ENCODE measurements at regions not wholly inside any gene's neighbourhood (a gene's known extent, or its start where the extent isn't known, plus 50 kb on each side); places are given as distances from the start of the nearest gene placed in this dataset.

GRCh38 chr5:89191374-89191773 lies 308.4 kb upstream of the MEF2C start:
- H3K79me2 ChIP-seq (replicated peaks; ENCODE audit: insufficient read depth, low read length), result no peaks in the 10 kb centered on the region
- no peaks in the 10 kb centered on the region for H3K9me2 ChIP-seq (ENCODE audit: insufficient read depth, low read length)
- H3K36me3 ChIP-seq (ENCODE audit: insufficient read depth, low read length), result no peaks in the 10 kb centered on the region
- no peak overlapping the region for H3K27ac ChIP-seq (ENCODE audit: low read length)
- no peak overlapping the region for H2AFZ ChIP-seq (ENCODE audit: low read depth, low read length)
- no peaks in the 10 kb centered on the region for H4K20me1 ChIP-seq (ENCODE audit: insufficient read depth)
- H3K9me3 ChIP-seq (ENCODE audit: low read length), result no peaks in the 10 kb centered on the region
- no peaks in the 10 kb centered on the region for H3F3A ChIP-seq (ENCODE audit: insufficient read depth, low read length, poor library complexity, severe bottlenecking)
- TF ChIP-seq EP300 (conservative IDR thresholded peaks at IDR 0.05; ENCODE audit: poor library complexity, severe bottlenecking) (no peak), POLR2AphosphoS5 (IDR thresholded peaks at IDR 0.05) (no peak), EZH2 (IDR thresholded peaks at IDR 0.05; ENCODE audit: borderline replicate concordance, insufficient read depth, low read length, poor library complexity, severe bottlenecking) (no peak), CTCF (IDR thresholded peaks at IDR 0.05; ENCODE audit: poor library complexity, severe bottlenecking) (no peak), SMC3 (conservative IDR thresholded peaks at IDR 0.05; ENCODE audit: poor library complexity) (no peak), REST (IDR thresholded peaks at IDR 0.05; ENCODE audit: borderline replicate concordance) (no peak), RAD21 (conservative IDR thresholded peaks at IDR 0.05) (no peak), MXI1 (conservative IDR thresholded peaks at IDR 0.05; ENCODE audit: poor library complexity, severe bottlenecking) (no peak), TAF1 (IDR thresholded peaks at IDR 0.05; ENCODE audit: low read depth) (no peak)
- no peak overlapping the region for H3K4me2 ChIP-seq (ENCODE audit: low read length)
- H3K4me3 ChIP-seq (ENCODE audit: low read length), result no peak overlapping the region
- H3K27me3 ChIP-seq (ENCODE audit: insufficient read depth, low read depth, low read length), result no peaks in the 10 kb centered on the region
- no peak overlapping the region for H3K9ac ChIP-seq (ENCODE audit: low read length)

GRCh38 chr5:89190515-89191265 lies 307.7 kb upstream of the MEF2C start:
- no peak for TF ChIP-seq MXI1 (conservative IDR thresholded peaks at IDR 0.05; ENCODE audit: poor library complexity, severe bottlenecking)
- no peak for TF ChIP-seq CTCF (IDR thresholded peaks at IDR 0.05; ENCODE audit: poor library complexity, severe bottlenecking)
- TF ChIP-seq EZH2 (IDR thresholded peaks at IDR 0.05; ENCODE audit: borderline replicate concordance, insufficient read depth, low read length, poor library complexity, severe bottlenecking), result no peak
- no peak for TF ChIP-seq SMC3 (conservative IDR thresholded peaks at IDR 0.05; ENCODE audit: poor library complexity)
- no peak for TF ChIP-seq POLR2AphosphoS5 (IDR thresholded peaks at IDR 0.05)
- no peak for TF ChIP-seq TAF1 (IDR thresholded peaks at IDR 0.05; ENCODE audit: low read depth)
- TF ChIP-seq REST (IDR thresholded peaks at IDR 0.05; ENCODE audit: borderline replicate concordance), result no peak
- no peak for TF ChIP-seq EP300 (conservative IDR thresholded peaks at IDR 0.05; ENCODE audit: poor library complexity, severe bottlenecking)
- TF ChIP-seq RAD21 (conservative IDR thresholded peaks at IDR 0.05), result no peak
- H3K4me3 ChIP-seq (ENCODE audit: low read length), result no peak overlapping the region
- H3K9ac ChIP-seq (ENCODE audit: low read length), result no peak overlapping the region
- H3K9me2 ChIP-seq (ENCODE audit: insufficient read depth, low read length), result no peaks in the 10 kb centered on the region
- no peak overlapping the region for H3K27ac ChIP-seq (ENCODE audit: low read length)
- no peak overlapping the region for H3K4me2 ChIP-seq (ENCODE audit: low read length)
- H4K20me1 ChIP-seq (ENCODE audit: insufficient read depth), result no peaks in the 10 kb centered on the region
- H3K79me2 ChIP-seq (replicated peaks; ENCODE audit: insufficient read depth, low read length), result no peaks in the 10 kb centered on the region
- no peaks in the 10 kb centered on the region for H3K9me3 ChIP-seq (ENCODE audit: low read length)
- H3F3A ChIP-seq (ENCODE audit: insufficient read depth, low read length, poor library complexity, severe bottlenecking), result no peaks in the 10 kb centered on the region
- H3K36me3 ChIP-seq (ENCODE audit: insufficient read depth, low read length), result no peaks in the 10 kb centered on the region
- no peaks in the 10 kb centered on the region for H3K27me3 ChIP-seq (ENCODE audit: insufficient read depth, low read depth, low read length)
- H2AFZ ChIP-seq (ENCODE audit: low read depth, low read length), result no peak overlapping the region

All from neural cell (in vitro differentiated cells).